ENCODE measurements at regions not wholly inside any gene's neighbourhood (a gene's known extent, or its start where the extent isn't known, plus 50 kb on each side); places are given as distances from the start of the nearest gene placed in this dataset.

GRCh38 chr10:109282510-109282909 is 640.8 kb downstream of the XPNPEP1 start:
- H3F3A ChIP-seq (ENCODE audit: low read depth) = no peaks in the 10 kb centered on the region
- no peak for TF ChIP-seq EZH2phosphoT487 (IDR thresholded peaks at IDR 0.05; ENCODE audit: borderline replicate concordance)
- no peak for TF ChIP-seq CTCF (conservative IDR thresholded peaks at IDR 0.05; ENCODE audit: low read length)
- H3K4me3 ChIP-seq (ENCODE audit: low read length, poor library complexity, severe bottlenecking) = no peak overlapping the region
- no peaks in the 10 kb centered on the region for H3K36me3 ChIP-seq (ENCODE audit: insufficient read depth, low read length)
- no peak overlapping the region for H3K9ac ChIP-seq (ENCODE audit: low read depth, low read length, poor library complexity, severe bottlenecking)
- H3K4me1 ChIP-seq (ENCODE audit: insufficient read depth, low read length, poor library complexity, severe bottlenecking) = no peaks in the 10 kb centered on the region
- no peaks in the 10 kb centered on the region for H3K79me2 ChIP-seq (ENCODE audit: insufficient read depth, low read length)
- no peak overlapping the region for H2AFZ ChIP-seq (ENCODE audit: low read length)
- no peaks in the 10 kb centered on the region for H3K9me3 ChIP-seq (ENCODE audit: insufficient read depth, low read depth, low read length)
- H3K4me2 ChIP-seq (ENCODE audit: low read depth, low read length, poor library complexity, severe bottlenecking) = no peak overlapping the region
- H4K20me1 ChIP-seq (ENCODE audit: insufficient read depth, low read length, poor library complexity, severe bottlenecking) = no peaks in the 10 kb centered on the region
- no peaks in the 10 kb centered on the region for H3K9me2 ChIP-seq (replicated peaks; ENCODE audit: low read depth, low read length)
- H3K27me3 ChIP-seq (ENCODE audit: insufficient read depth, low read length, poor library complexity, severe bottlenecking) = no peaks in the 10 kb centered on the region

GRCh38 chr10:109281347-109281746 is 642.0 kb downstream of the XPNPEP1 start:
- H4K20me1 ChIP-seq (ENCODE audit: insufficient read depth, low read length, poor library complexity, severe bottlenecking) = no peaks in the 10 kb centered on the region
- H3K4me2 ChIP-seq (ENCODE audit: low read depth, low read length, poor library complexity, severe bottlenecking) = no peak overlapping the region
- H3K27me3 ChIP-seq (ENCODE audit: insufficient read depth, low read length, poor library complexity, severe bottlenecking) = no peaks in the 10 kb centered on the region
- H3K9ac ChIP-seq (ENCODE audit: low read depth, low read length, poor library complexity, severe bottlenecking) = no peak overlapping the region
- TF ChIP-seq CTCF (conservative IDR thresholded peaks at IDR 0.05; ENCODE audit: low read length) = no peak
- TF ChIP-seq EZH2phosphoT487 (IDR thresholded peaks at IDR 0.05; ENCODE audit: borderline replicate concordance) = no peak
- H3K4me1 ChIP-seq (ENCODE audit: insufficient read depth, low read length, poor library complexity, severe bottlenecking) = no peaks in the 10 kb centered on the region
- no peak overlapping the region for H3K4me3 ChIP-seq (ENCODE audit: low read length, poor library complexity, severe bottlenecking)
- H2AFZ ChIP-seq (ENCODE audit: low read length) = no peak overlapping the region
- H3K9me2 ChIP-seq (replicated peaks; ENCODE audit: low read depth, low read length) = no peaks in the 10 kb centered on the region
- no peaks in the 10 kb centered on the region for H3K9me3 ChIP-seq (ENCODE audit: insufficient read depth, low read depth, low read length)
- no peaks in the 10 kb centered on the region for H3K36me3 ChIP-seq (ENCODE audit: insufficient read depth, low read length)
- H3F3A ChIP-seq (ENCODE audit: low read depth) = no peaks in the 10 kb centered on the region
- no peaks in the 10 kb centered on the region for H3K79me2 ChIP-seq (ENCODE audit: insufficient read depth, low read length)

GRCh38 chr10:109280837-109281236 is 642.5 kb downstream of the XPNPEP1 start:
- Histone ChIP-seq H3K27me3 (ENCODE audit: insufficient read depth, low read length, poor library complexity, severe bottlenecking) (no peaks in the 10 kb centered on the region), H3K9me3 (ENCODE audit: insufficient read depth, low read depth, low read length) (no peaks in the 10 kb centered on the region), H3K36me3 (ENCODE audit: insufficient read depth, low read length) (no peaks in the 10 kb centered on the region), H4K20me1 (ENCODE audit: insufficient read depth, low read length, poor library complexity, severe bottlenecking) (no peaks in the 10 kb centered on the region), H3K79me2 (ENCODE audit: insufficient read depth, low read length) (no peaks in the 10 kb centered on the region), H3F3A (ENCODE audit: low read depth) (no peaks in the 10 kb centered on the region), H3K9ac (ENCODE audit: low read depth, low read length, poor library complexity, severe bottlenecking) (no peak overlapping the region), H3K4me1 (ENCODE audit: insufficient read depth, low read length, poor library complexity, severe bottlenecking) (no peaks in the 10 kb centered on the region), H3K9me2 (replicated peaks; ENCODE audit: low read depth, low read length) (no peaks in the 10 kb centered on the region), H3K4me2 (ENCODE audit: low read depth, low read length, poor library complexity, severe bottlenecking) (no peak overlapping the region), H2AFZ (ENCODE audit: low read length) (no peak overlapping the region), H3K4me3 (ENCODE audit: low read length, poor library complexity, severe bottlenecking) (no peak overlapping the region)
- TF ChIP-seq EZH2phosphoT487 (IDR thresholded peaks at IDR 0.05; ENCODE audit: borderline replicate concordance) (no peak), CTCF (conservative IDR thresholded peaks at IDR 0.05; ENCODE audit: low read length) (no peak)

All from Loucy (cell line).